IPS DF 4.7 (cell line): ENCODE measurements at regions not wholly inside any gene's neighbourhood (a gene's known extent, or its start where the extent isn't known, plus 50 kb on each side); places are given as distances from the start of the nearest gene placed in this dataset.
"Not testable (repeated sequence)": the region's sequence is repeated elsewhere in the genome, so short reads cannot be mapped to it uniquely, and the experiment has no call there.

ENCODE experiments used
- DNase-seq: peaks from one replicate; pipeline ENCODE4 v3.0.0-alpha.2; 2013; ENCODE audit warnings: low spot score; ENCODE audit errors: extremely low read depth

DNA sequence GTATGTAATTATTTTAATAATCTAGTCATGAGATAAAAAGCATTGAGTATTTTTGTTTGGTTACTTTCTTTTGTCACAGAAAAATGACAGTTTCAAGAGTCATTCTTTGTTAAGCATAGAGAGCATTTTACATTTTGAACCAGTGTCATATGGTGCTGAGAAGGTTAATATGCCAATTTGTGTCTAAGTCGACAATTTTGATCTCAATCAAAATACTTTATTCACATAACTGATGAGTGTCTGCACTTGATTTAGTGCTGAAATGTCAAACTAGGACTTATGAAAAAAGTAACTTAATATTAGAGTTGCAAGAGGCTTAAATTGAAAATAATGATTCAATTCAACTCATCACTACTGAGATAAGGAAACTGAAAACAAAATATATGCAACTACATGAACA is 1804.6 kb upstream of the ACO1 start:
- DNase-seq = no peak

DNA sequence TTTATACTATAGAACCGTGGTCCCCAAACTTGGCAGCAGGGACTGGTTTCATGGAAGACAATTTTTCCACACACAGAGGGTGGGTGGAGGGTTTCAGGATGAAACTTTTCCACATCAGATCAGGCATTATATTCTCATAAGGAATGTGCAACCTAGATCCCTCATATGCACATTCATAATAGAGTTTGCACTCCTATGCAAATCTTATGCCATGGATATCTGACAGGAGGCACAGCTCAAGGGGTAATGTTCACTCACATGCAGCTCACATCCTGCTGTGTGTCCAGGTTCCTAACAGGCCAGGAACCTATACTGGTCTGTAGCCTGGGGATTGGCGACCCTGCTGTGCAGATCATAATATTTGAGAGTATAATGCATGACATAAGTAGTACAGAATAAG is 1802.2 kb upstream of the ACO1 start:
- no peak for DNase-seq

DNA sequence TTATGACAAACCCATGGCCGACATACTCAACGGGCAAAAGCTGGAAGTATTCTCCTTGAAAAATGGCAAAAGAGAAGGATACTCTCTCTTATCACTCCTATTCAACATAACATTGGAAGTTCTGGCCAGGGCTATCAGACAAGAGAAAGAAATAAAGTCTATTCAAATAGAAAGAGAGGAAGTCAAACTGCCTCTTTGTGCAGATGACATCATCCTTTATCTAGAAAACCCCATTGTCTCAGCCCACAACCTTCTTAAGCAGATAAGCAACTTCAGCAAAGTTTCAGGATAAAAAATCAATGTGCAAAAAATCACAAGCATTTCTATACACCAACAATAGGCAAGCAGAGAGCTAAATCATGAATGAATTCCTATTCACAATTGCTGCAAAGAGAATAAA is 1799.9 kb upstream of the ACO1 start:
- no peak for DNase-seq

DNA sequence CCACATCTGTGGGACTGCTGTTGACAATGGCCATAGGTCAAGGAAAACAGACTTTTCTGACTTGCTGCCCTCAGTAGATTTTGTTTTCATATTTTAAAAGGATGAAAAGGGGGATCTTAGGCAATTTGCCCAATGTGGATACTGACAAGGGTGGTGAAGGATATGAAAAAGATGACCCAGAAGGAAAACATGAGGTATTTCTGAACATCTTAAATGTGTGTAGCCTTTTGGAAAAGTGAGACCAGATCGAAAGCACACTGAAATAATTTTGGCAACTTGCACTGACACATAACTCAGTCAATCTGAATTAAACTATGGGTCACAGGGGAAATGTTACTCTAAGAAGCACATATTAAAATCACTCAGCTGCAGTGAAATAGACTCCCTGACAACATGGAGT is 1793.0 kb upstream of the ACO1 start:
- no peak for DNase-seq

DNA sequence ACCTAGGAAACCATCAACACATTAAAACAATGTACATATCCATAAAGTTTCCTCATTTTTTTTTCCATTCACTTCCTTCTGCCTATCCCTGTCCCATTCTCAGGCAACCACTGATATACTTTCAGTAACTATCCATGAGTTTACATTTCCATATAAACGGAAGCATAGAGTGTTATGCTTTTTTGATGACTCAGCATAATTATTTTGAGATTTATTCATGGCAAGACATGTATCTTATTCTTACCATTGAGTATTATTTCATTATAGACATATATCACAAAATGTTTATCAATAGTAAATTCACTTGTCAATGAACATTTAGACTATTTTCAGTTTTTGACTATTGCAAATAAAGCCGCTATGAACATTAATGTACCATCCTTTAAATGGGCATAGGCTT is 1786.8 kb upstream of the ACO1 start:
- no peak for DNase-seq

DNA sequence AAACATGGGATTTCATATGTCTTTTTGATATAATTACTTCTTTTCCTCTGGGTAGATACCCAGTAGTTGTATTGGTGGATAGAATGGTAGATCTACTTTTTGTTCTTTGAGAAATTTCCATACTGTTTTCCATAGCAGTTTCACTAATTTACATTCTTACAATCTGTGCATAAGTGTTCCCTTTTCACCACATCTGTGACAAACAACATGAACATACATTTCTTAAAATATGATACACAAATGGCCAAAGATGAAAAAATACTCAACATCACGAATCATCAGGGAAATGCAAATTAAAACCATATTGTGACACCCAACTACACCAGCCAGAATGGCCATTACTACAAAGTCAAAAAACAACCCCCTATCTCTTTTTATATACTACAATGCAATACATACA is 1778.5 kb upstream of the ACO1 start:
- DNase-seq = no peak

DNA sequence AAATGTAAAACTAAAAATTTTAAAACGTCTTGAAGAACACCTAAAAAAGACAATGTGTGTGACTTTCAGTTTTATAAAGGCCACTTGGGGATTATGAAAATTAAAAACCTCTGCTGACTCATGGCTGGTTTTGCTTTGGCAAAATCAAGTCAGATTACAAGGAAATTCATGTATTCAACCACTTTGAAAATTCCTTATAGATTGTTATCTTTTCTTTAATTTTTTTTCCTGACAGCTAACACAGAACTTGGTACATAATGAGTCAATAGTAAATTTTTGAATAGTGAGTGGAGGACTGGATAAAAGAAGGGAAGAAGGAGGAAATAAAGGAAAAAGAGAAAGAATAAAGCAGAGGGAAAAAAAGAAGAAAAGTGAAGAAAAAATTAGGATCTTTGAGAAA is 1774.7 kb upstream of the ACO1 start:
- DNase-seq = no peak

DNA sequence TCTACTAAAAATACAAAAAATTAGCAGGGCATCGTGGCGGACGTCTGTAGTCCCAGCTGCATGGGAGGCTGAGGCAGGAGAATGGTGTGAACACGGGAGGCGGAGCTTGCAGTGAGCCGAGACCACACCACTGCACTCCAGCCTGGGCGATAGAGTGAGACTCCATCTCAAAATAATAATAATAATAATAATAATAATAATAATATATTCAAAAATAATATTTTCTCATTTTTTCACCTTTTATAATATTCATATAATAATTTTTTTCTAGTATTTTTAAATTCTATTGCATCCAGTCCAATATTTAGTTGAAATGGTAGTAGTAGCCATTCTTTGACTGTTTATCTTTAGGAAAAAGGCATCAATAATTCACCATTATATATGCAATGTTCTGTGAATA is 1767.7 kb upstream of the ACO1 start:
- not testable (repeated sequence) for DNase-seq

DNA sequence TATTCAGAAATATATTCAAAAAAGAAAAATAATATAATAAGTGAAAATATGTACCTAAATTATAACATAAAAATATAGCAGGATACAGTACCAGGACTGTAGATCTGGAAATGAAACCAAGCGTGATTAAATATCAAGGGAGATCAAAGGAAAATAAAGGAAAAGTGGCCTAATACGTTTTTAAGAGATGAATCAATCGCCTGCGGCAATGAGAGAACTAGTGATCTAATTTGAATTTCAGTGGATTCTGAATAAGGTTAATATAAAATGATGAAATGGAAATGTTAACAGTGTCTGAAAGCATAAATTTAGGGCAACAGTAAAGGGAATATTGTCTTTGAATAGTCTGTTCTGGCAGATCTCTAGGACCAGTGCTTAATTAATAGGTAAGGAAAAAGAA is 1761.9 kb upstream of the ACO1 start:
- DNase-seq = no peak

DNA sequence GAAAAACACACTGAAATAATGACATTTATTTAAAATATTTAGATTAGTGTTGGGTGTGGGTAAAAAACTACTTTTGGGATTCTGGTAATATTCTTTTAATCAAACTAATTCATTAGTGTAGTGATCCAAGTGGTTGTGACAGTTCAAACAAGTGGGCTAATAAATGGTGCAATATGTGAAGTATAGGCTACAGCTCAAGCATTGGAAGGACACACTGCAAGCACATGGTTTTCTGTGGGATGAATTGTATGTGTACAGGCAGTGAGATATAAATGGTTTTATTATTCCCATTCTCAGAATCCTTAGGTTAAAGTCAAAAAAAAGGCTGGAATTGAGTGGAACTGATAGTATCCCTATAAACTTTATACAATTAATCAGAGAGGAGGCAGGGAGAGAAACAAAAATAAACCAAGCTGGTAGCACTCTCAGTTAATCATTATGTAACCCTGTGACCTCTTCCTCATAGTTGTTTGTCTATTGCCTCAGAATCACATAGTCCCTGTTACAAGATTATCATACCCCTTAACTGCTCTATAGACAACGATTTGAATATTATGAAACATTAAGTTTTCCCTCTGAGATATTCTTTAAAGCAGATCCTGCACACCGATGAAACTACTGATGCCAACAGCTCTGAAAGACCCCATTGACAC is 1755.4 kb upstream of the ACO1 start:
- no peak for DNase-seq

DNA sequence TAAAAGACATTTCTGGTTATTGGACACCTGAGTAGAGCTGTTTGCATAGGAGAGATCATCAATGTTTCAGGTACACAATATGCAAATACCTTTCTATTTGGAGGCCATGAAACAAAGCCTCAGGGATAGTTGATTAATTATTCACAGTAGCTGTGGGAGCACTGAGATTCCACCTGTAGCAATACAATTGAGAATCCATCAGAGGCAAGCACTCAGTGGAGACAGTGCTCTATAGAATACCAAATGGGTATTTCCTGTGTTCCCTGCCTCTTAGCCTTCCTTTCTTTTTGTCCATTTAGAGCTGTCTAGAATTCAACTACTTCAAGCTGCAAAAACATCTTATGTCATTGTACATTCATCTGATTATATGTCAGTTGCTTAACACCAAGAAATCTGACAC is 1754.0 kb upstream of the ACO1 start:
- DNase-seq = no peak

DNA sequence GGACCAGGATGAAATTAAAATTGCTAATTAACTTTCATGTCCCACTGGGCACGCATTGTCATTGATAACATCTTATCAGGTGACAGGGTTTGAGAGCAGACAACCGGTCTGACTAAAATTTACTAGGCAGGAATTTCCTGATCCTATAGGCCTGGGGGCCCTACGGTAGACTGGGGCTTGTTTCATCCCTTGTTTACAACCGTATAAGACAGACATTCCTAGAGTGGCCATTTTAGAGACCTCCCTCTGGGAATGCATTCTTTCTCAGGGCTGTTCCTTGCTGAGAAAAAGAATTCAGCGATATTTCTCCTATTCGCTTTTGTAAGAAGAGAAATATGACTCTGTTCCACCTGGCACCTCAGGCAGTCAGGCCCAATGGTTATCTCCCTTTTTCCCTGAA is 1737.8 kb upstream of the ACO1 start:
- not testable (repeated sequence) for DNase-seq

DNA sequence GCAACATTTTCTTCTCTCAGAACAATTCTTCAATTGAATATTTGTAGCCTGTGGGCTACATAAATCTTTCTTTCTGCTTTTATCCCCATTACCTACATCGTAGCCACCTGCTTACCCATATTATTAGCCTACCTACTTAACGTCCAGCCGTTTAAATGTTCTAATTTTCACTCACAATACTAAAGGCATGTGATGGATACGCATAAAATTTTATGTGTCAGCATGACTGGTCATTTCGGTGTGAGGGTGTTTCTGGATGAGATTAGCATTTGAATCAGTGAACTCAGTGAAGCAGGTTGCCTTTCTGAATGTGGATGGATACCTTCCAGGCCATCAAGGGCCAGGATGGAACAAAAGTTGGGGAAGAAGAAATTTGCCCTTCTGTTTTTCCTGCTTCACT is 1722.5 kb upstream of the ACO1 start:
- no peak for DNase-seq

DNA sequence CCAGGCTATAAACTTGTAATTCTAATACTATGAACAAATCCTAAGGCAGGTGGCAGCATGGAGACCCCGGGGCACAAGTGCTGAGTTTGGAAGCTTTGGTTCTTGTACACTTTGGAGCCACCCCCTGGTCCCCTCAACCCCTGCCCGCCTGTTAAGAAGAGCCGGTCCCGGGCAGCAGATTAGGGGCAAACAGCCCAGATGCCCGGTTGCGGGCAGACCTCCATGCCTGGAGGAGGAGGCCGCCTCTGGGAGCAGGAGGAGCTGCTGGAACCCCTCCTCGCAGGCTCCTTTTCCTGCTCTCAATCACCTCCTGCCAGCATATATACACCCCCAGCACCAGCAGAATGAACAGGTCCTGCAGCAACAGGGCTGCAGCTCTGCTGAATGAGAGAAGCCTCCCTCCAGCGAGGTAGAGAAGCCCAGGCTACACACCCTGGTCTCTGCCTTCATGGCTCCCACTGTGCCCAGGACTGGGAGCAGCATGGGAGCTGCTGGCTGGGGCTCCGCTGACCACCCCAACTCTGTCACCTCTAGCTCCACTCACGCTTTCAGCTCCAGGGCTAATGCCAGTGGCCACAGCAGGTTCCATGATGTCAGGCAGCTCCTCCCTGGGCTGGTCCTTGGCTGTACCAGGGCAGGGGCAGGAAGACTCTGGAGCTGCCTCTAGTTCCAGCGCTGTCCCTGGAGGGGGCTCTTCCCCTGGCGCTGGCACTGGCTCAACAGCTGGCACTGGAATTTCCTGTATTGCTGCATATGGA is 1713.5 kb upstream of the ACO1 start:
- DNase-seq = no peak

DNA sequence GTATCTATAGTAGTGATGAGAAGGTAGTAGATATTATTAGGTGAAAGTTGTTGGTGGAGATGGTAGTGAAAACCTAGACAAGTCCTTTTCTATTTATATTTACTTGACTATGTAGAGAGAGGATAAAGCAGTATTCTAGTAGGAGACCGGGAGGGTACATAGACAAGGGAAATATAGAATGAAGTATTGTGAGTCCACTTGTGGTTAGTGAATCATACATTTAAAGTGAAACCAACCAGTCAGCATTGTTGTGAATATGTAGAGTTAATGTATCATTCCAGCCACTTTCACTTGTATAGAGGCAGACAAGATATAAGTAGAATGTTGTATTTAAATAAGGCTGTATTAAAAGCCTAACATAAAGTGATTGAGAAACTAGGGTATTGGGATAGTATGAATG is 1711.3 kb upstream of the ACO1 start:
- DNase-seq = no peak

DNA sequence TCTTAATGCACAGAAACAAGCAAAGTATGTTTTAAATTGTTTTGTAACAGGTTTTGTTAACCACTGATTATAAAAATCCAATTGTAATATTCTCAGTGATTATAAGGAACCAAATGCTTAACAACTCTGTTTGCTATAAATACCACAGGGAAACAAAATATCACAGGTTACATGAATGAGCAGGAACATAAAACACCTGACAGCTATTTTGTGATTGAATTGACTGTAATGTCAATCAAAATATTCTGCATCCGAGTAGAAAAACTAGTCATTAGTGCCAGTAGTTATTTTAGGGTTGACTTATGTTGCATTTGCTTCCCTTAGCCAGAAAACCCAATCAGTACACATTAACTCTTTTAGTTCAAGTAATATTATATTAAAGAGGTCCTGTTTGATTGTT is 1707.8 kb upstream of the ACO1 start:
- DNase-seq = no peak

DNA sequence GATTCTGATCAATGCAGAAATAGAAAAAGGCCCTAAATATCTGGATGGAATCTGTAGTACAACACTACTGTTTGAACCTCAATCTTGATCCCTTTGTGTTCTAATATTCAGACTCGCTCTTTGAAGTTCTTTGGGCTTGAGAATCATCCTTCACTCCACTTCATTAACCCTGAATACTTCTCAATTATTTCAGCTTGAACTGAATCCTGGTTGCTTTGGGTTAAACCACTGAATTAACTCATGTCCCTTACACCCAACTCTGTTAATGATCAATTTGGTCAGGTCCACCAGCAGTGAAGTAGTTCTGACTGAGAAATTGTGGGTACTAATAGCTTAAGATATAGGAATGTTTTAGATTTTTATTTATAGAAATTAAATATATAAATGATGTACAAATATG is 1707.2 kb upstream of the ACO1 start:
- no peak for DNase-seq

DNA sequence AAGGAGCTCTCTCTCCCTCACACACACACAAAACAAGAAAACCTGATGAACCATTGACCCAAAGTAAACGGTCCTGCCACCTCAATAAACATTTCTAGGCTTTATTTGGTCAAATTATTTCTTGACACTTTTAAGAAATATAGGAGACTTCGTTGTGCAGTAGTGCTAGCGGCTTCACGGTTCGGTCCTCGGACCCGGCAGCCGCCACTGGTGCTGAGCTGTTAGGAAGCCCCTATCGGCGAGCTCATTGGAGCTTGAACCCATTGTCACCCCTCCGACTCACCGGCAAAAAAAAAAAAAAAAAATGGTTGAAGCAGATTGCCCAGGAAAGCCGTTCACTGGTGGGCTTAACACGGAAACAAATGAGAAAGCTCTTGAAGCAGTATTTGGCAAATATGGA is 1695.6 kb upstream of the ACO1 start:
- no peak for DNase-seq

DNA sequence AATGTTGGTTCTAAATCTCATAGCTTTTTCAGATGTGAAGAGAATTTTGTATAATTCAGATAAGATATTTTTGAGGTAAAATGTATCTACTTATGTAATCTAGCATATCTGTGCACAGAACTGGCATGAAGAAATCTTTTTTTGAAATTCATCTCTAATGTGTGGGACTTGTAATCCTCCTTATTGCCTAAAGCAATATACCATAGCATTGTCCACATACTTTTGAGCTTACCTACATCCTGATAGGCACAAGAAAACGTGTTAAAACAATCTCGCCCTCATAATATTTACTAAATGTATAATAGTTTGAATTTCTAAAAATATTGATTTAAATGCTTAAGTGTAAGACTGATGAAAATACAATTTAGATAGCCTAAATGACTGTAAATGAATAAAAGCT is 1686.5 kb upstream of the ACO1 start:
- no peak for DNase-seq

DNA sequence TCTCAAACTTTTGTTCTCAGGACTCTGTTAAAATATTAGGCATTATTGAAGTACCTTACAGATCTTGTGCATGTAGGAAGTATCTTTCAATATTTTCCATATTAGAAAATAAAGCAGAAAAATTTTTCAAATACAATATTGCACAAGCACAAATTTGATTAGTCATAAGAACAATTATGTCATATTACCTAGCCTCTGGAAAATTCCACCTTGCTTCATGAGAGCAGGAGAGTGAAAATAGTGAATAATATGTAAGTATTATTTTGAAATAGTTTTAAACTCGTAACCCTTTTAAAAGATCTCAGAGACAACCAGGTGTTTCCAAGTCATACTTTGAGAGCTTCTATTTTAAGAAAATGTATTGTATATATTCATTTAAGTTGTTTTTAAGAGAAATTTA is 1672.9 kb upstream of the ACO1 start:
- no peak for DNase-seq

DNA sequence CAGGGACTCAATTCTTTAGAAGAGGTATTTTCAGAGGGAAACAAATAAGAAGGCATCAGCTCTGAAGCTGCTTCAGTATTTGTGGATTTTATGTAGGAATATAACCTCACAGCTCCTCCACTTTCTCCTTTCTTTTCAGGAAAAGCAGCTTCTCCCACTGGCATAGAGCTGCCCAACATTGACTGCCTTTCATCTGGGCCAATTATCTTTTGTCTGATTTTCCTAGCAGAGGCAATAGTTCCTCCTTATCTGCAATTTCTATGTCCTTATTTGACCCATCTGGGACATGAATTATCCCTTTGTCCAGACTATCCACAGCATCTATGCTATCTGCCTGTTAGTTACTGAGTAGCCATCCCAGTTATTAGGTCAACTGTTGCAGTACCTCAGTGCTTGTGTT is 1671.2 kb upstream of the ACO1 start:
- no peak for DNase-seq

DNA sequence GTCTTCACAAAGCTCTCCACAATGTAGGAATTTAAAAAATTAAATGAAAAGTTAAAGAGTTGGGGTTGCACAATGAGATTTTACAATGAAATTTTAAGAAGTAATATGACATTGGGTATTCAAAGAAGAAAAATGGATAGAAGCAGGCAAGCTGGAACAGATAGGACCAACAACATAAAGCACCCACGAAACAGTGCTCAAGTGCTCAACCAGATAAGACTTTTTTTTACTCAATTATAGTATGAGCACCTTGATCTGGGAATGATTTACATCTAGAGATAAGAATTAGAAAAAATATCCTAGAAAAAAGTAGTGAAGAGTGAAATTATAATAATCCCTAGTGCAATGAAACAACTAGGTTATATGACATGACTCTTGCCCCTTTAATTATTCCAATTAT is 1670.1 kb upstream of the ACO1 start:
- DNase-seq = no peak

DNA sequence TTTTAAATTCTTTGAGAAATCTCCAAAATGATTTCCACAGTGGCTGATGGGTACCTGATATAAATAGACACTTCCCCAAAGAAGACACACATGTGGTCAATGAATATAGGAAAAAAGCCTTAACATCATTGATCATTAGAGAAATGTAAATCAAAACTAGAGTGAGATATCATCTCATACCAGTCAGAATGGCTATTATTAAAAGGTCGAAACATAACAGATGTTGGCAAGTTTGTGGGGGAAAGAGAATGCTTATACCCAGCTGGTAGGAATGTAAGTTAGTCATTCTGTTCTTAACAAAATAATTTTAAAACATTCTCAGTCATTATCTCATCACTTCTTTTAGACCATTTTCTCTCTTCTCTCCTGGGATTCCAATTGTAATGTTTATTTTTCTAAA is 1666.0 kb upstream of the ACO1 start:
- no peak for DNase-seq
